IMR-90 (cell line): ENCODE measurements at regions not wholly inside any gene's neighbourhood (a gene's known extent, or its start where the extent isn't known, plus 50 kb on each side); places are given as distances from the start of the nearest gene placed in this dataset.

Experiments
- ATAC-seq: fragments of 200-7000 bp; cut with Tn5 transposase; 2 replicates; pipeline ENCODE4 v1.9.1; 2020; ENCODE audit warnings: low read depth, mild to moderate bottlenecking, moderate library complexity
- BruUV-seq: library from RNA; stranded (reverse); fragments of 400-500 nt; replicated peaks from 2 replicates; lab custom pipeline; 2021; lab: Mats Ljungman, UMichigan
- CTCF ChIA-PET: fragments of 300-600 bp; formaldehyde crosslinking; extraction: SDS; loops from one replicate; lab custom pipeline; 2021; ENCODE audit warnings: antibody characterized with exemption; lab: Yijun Ruan, JAX
- POLR2A ChIA-PET: fragments of 300-600 bp; sonication (Branson Sonifier 250); formaldehyde crosslinking; loops from one replicate; lab custom pipeline; 2022; ENCODE audit warnings: antibody characterized with exemption; ENCODE audit not compliant: unreplicated experiment; lab: Charles Lee
- DNase-seq: peaks from one replicate; pipeline ENCODE4 v3.0.0; 2013
- H2AFZ ChIP-seq: replicated peaks from 2 replicates; pipeline ENCODE3; 2013; ENCODE audit warnings: low read length, mild to moderate bottlenecking; ENCODE audit not compliant: poor library complexity
- H2AK5ac ChIP-seq: 2 replicates; pipeline ENCODE4 v1.6.1; 2013; ENCODE audit warnings: low read depth, low read length, inconsistent platforms
- H2AK9ac ChIP-seq: replicated peaks from 2 replicates; pipeline ENCODE3; 2013; ENCODE audit warnings: mild to moderate bottlenecking, low read depth, low read length, moderate library complexity; ENCODE audit not compliant: poor library complexity
- H2BK120ac ChIP-seq: 2 replicates; pipeline ENCODE4 v1.6.1; 2013; ENCODE audit warnings: low read depth, low read length, inconsistent platforms
- H2BK15ac ChIP-seq: 3 replicates; pipeline ENCODE4 v1.6.1; 2013; ENCODE audit warnings: low read depth, low read length, inconsistent platforms
- H2BK20ac ChIP-seq: 2 replicates; pipeline ENCODE4 v1.6.1; 2013; ENCODE audit warnings: low read depth, mild to moderate bottlenecking, inconsistent platforms, low read length, moderate library complexity
- H2BK5ac ChIP-seq: 2 replicates; pipeline ENCODE4 v1.6.1; 2013; ENCODE audit warnings: mild to moderate bottlenecking, low read depth, low read length, inconsistent platforms; ENCODE audit not compliant: poor library complexity, severe bottlenecking
- H3K14ac ChIP-seq: replicated peaks from 2 replicates; pipeline ENCODE4 v1.6.1; 2013; ENCODE audit warnings: low read depth, low read length, inconsistent platforms
- H3K18ac ChIP-seq: 2 replicates; pipeline ENCODE4 v1.6.1; 2013; ENCODE audit warnings: low read depth, low read length, control low read depth
- H3K23ac ChIP-seq: 2 replicates; pipeline ENCODE4 v1.6.1; 2013; ENCODE audit warnings: low read depth, low read length, inconsistent platforms
- H3K27ac ChIP-seq: 2 replicates; pipeline ENCODE4 v1.5.1; 2013; ENCODE audit warnings: mild to moderate bottlenecking, control low read depth, low read length; ENCODE audit not compliant: insufficient read depth
- H3K27me3 ChIP-seq: 2 replicates; pipeline ENCODE4 v1.6.1; 2013; ENCODE audit warnings: low read length; ENCODE audit not compliant: control insufficient read depth, insufficient read depth
- H3K36me3 ChIP-seq: 2 replicates; pipeline ENCODE4 v1.6.1; 2013; ENCODE audit warnings: low read length, mixed read lengths; ENCODE audit not compliant: control insufficient read depth, insufficient read depth
- H3K4ac ChIP-seq: 2 replicates; pipeline ENCODE4 v1.6.1; 2013; ENCODE audit warnings: low read depth, low read length, inconsistent platforms
- H3K4me1 ChIP-seq: 2 replicates; pipeline ENCODE4 v1.6.1; 2013; ENCODE audit warnings: low read length, mixed read lengths; ENCODE audit not compliant: control insufficient read depth, insufficient read depth
- H3K4me2 ChIP-seq: 2 replicates; pipeline ENCODE4 v1.6.1; 2013; ENCODE audit warnings: low read depth, mild to moderate bottlenecking, control low read depth, low read length, moderate library complexity
- H3K4me3 ChIP-seq: 2 replicates; pipeline ENCODE4 v1.5.1; 2013; ENCODE audit warnings: low read depth, mild to moderate bottlenecking, control low read depth, low read length, moderate library complexity; ENCODE audit not compliant: insufficient read depth
- H3K56ac ChIP-seq: 2 replicates; pipeline ENCODE4 v1.6.1; 2013; ENCODE audit warnings: low read length, inconsistent platforms; ENCODE audit not compliant: insufficient read depth; ENCODE audit errors: extremely low read depth
- H3K79me1 ChIP-seq, 2 experiments: 2 replicates each; pipeline ENCODE4 v1.6.1; 2013; ENCODE audit warnings: low read length in 2 of 2, inconsistent platforms in 1 of 2, low read depth in 1 of 2
- H3K9ac ChIP-seq: 2 replicates; pipeline ENCODE4 v1.6.1; 2013; ENCODE audit warnings: low read depth, low read length, control low read depth
- H3K9me1 ChIP-seq: 2 replicates; pipeline ENCODE4 v1.6.1; 2013; ENCODE audit warnings: low read length, inconsistent platforms; ENCODE audit not compliant: insufficient read depth
- H3K9me3 ChIP-seq: 2 replicates; pipeline ENCODE4 v1.6.1; 2013; ENCODE audit warnings: low read length; ENCODE audit not compliant: control insufficient read depth, insufficient read depth
- H4K20me1 ChIP-seq: 2 replicates; pipeline ENCODE4 v1.6.1; 2013; ENCODE audit warnings: low read length, inconsistent platforms; ENCODE audit not compliant: insufficient read depth
- H4K5ac ChIP-seq: 2 replicates; pipeline ENCODE4 v1.6.1; 2013; ENCODE audit warnings: mild to moderate bottlenecking, low read depth, low read length, control low read depth
- H4K8ac ChIP-seq, 2 experiments: 2 replicates each; pipeline ENCODE4 v1.6.1; 2013; ENCODE audit warnings: low read depth in 2 of 2, low read length in 2 of 2, control low read depth in 1 of 2, inconsistent platforms in 1 of 2
- H4K91ac ChIP-seq: 2 replicates; pipeline ENCODE4 v1.6.1; 2013; ENCODE audit warnings: low read depth, low read length, inconsistent platforms; ENCODE audit not compliant: insufficient read depth
- BHLHE40 ChIP-seq: fragments of 150-350 bp; IDR thresholded peaks from 2 replicates; pipeline ENCODE4 v1.6.1; 2016; ENCODE audit warnings: mild to moderate bottlenecking, low read depth, low read length
- CEBPB ChIP-seq: IDR thresholded peaks from 2 replicates; pipeline ENCODE4 v1.6.1; 2012; ENCODE audit warnings: low read depth, low read length, improper control_type of control experiment
- ELK1 ChIP-seq: fragments of 150-350 bp; IDR thresholded peaks from 2 replicates; pipeline ENCODE4 v1.6.1; 2016; ENCODE audit warnings: low read depth, mild to moderate bottlenecking, low read length, moderate library complexity, borderline replicate concordance
- FOS ChIP-seq: fragments of 150-350 bp; IDR thresholded peaks from 2 replicates; pipeline ENCODE4 v1.6.1; 2016; ENCODE audit warnings: low read depth, low read length
- MAFK ChIP-seq: IDR thresholded peaks from 2 replicates; pipeline ENCODE4 v1.6.1; 2012; ENCODE audit warnings: low read depth, low read length, improper control_type of control experiment
- MAZ ChIP-seq: IDR thresholded peaks from 2 replicates; pipeline ENCODE4 v1.6.1; 2012; ENCODE audit warnings: low read depth, mild to moderate bottlenecking, low read length, improper control_type of control experiment, moderate library complexity, borderline replicate concordance
- MXI1 ChIP-seq: IDR thresholded peaks from 2 replicates; pipeline ENCODE4 v1.6.1; 2012; ENCODE audit warnings: low read depth, mild to moderate bottlenecking, low read length, moderate library complexity, borderline replicate concordance
- NFE2L2 ChIP-seq: fragments of 150-350 bp; IDR thresholded peaks from 2 replicates; pipeline ENCODE4 v1.6.1; 2016; ENCODE audit warnings: low read depth, mild to moderate bottlenecking, low read length
- POLR2A ChIP-seq: IDR thresholded peaks from 2 replicates; pipeline ENCODE4 v1.6.1; 2012; ENCODE audit warnings: mild to moderate bottlenecking, low read depth, low read length
- RFX5 ChIP-seq: IDR thresholded peaks from 2 replicates; pipeline ENCODE4 v1.8.0; 2012; ENCODE audit warnings: low read depth, mild to moderate bottlenecking, low read length, moderate library complexity
- WGBS, 2 experiments: methylation state at CpG; one replicate each; pipeline versions ENCODE4 v1.1.5 to v1.1.7; 2013; ENCODE audit warnings: missing lambda C conversion rate in 2 of 2; ENCODE audit not compliant: insufficient read length in 1 of 2; ENCODE audit errors: extremely low coverage in 2 of 2; 5-methylcytosine and 5-hydroxymethylcytosine counted together
- dilution Hi-C: fragments of 300-500 bp; cut with HindIII; formaldehyde crosslinking; loops from one replicate; pipeline ENCODE4 v1.14.3; 2018; ENCODE audit warnings: low sequenced_read_pairs; ENCODE audit not compliant: unreplicated experiment
- in situ Hi-C: fragments of 300-500 bp; cut with MboI; formaldehyde crosslinking; loops from 3 replicates; pipeline ENCODE4 v1.14.3; 2019; ENCODE audit warnings: low sequenced_read_pairs, inconsistent platforms, mixed read lengths
- intact Hi-C: fragments of 100-400 bp; cut with micrococcal nuclease; formaldehyde crosslinking; loops from 2 replicates; pipeline ENCODE4 v1.10.0; 2022
- TF ChIP-seq, protein P1 (sequence below): conservative IDR thresholded peaks from 2 replicates; pipeline ENCODE4 v1.5.1; 2012; ENCODE audit warnings: mild to moderate bottlenecking, low read depth, low read length, improper control_type of control experiment

GRCh38 chrX:7444967-7445366 lies 297.0 kb upstream of the PUDP start:
- Histone ChIP-seq H3K4me3 (no peak overlapping the region), H3K14ac (no peak overlapping the region), H3K9ac (no peak overlapping the region), H3K27me3 (no peaks in the 10 kb centered on the region), H3K23ac (no peak overlapping the region), H4K8ac (no peak overlapping the region), H2BK5ac (no peak overlapping the region), H4K91ac (no peak overlapping the region), H2BK120ac (no peak overlapping the region), H3K79me1 (no peaks in the 10 kb centered on the region), H2BK20ac (no peak overlapping the region), H4K20me1 (no peaks in the 10 kb centered on the region), H3K4ac (no peak overlapping the region), H3K4me2 (no peak overlapping the region), H3K4me1 (no peaks in the 10 kb centered on the region), H2BK15ac (no peak overlapping the region), H3K9me1 (no peaks in the 10 kb centered on the region), H3K36me3 (no peaks in the 10 kb centered on the region), H2AK5ac (no peak overlapping the region), H3K18ac (no peak overlapping the region), H3K9me3 (peaks cover 3% of the 10 kb centered on the region; the same call in 1 of the 2 replicates), H3K27ac (no peak overlapping the region), H2AFZ (no peak overlapping the region), H3K56ac (no peak overlapping the region), H2AK9ac (no peak overlapping the region), H4K5ac (no peak overlapping the region)
- POLR2A ChIA-PET = no interaction called here
- ATAC-seq = no peak
- WGBS, 2 experiments = no CpG with 5 or more reads among the region's 2 CpGs
- no TSS peak for BruUV-seq
- CTCF ChIA-PET = no interaction called here
- intact Hi-C loops (no loop called here), dilution Hi-C loops (no loop called here), in situ Hi-C loops (no loop called here)
- no peak for DNase-seq
- no peak for TF ChIP-seq BHLHE40
- no peak for TF ChIP-seq RFX5
- TF ChIP-seq MAZ = no peak
- no peak for TF ChIP-seq CEBPB
- TF ChIP-seq, protein P1, sequence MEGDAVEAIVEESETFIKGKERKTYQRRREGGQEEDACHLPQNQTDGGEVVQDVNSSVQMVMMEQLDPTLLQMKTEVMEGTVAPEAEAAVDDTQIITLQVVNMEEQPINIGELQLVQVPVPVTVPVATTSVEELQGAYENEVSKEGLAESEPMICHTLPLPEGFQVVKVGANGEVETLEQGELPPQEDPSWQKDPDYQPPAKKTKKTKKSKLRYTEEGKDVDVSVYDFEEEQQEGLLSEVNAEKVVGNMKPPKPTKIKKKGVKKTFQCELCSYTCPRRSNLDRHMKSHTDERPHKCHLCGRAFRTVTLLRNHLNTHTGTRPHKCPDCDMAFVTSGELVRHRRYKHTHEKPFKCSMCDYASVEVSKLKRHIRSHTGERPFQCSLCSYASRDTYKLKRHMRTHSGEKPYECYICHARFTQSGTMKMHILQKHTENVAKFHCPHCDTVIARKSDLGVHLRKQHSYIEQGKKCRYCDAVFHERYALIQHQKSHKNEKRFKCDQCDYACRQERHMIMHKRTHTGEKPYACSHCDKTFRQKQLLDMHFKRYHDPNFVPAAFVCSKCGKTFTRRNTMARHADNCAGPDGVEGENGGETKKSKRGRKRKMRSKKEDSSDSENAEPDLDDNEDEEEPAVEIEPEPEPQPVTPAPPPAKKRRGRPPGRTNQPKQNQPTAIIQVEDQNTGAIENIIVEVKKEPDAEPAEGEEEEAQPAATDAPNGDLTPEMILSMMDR = no peak
- no peak for TF ChIP-seq NFE2L2
- TF ChIP-seq POLR2A = no peak
- no peak for TF ChIP-seq MXI1
- TF ChIP-seq FOS = no peak
- TF ChIP-seq ELK1 = no peak
- no peak for TF ChIP-seq MAFK
